ENCODE measurements at regions not wholly inside any gene's neighbourhood (a gene's known extent, or its start where the extent isn't known, plus 50 kb on each side); places are given as distances from the start of the nearest gene placed in this dataset.

DNA sequence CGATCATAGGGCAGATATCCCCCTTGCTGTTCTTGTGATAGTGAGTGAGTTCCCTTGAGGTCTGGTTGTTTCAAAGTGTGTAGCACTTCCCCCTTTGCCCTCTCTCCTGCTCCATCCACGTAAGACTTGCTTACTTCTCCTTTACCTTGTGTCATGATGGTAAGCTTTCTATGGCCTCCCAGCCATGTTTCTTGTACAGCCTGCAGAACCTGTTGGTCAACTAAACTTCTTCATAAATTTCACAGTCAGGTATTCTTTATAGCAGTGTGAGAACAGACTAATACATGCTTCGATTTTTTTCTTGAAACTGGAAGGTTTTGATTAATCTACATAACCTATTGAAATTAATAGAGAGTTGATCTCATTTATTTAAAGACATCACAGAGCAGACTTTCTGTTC lies 302.5 kb upstream of the PBX1 start:
- TF ChIP-seq POLR2A (IDR thresholded peaks at IDR 0.05) = no peak
- TF ChIP-seq, protein P1, sequence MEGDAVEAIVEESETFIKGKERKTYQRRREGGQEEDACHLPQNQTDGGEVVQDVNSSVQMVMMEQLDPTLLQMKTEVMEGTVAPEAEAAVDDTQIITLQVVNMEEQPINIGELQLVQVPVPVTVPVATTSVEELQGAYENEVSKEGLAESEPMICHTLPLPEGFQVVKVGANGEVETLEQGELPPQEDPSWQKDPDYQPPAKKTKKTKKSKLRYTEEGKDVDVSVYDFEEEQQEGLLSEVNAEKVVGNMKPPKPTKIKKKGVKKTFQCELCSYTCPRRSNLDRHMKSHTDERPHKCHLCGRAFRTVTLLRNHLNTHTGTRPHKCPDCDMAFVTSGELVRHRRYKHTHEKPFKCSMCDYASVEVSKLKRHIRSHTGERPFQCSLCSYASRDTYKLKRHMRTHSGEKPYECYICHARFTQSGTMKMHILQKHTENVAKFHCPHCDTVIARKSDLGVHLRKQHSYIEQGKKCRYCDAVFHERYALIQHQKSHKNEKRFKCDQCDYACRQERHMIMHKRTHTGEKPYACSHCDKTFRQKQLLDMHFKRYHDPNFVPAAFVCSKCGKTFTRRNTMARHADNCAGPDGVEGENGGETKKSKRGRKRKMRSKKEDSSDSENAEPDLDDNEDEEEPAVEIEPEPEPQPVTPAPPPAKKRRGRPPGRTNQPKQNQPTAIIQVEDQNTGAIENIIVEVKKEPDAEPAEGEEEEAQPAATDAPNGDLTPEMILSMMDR (IDR thresholded peaks at IDR 0.05) = no peak
